ENCODE measurements at regions not wholly inside any gene's neighbourhood (a gene's known extent, or its start where the extent isn't known, plus 50 kb on each side); places are given as distances from the start of the nearest gene placed in this dataset.

GRCh38 chr1:234782791-234783190 lies 172.8 kb upstream of the IRF2BP2 start:
- DNase-seq: no peak

GRCh38 chr1:234782105-234782751 lies 172.2 kb upstream of the IRF2BP2 start:
- DNase-seq: peak; percentile 69

GRCh38 chr1:234781241-234782065 lies 171.5 kb upstream of the IRF2BP2 start:
- DNase-seq: no peak

GRCh38 chr1:234780531-234781162 lies 170.7 kb upstream of the IRF2BP2 start:
- peak; percentile 31 for DNase-seq

- peak; percentile 31 for DNase-seq
These were observed 170.1 kb upstream of the IRF2BP2 start for GRCh38 chr1:234780112-234780511.

GRCh38 chr1:234779600-234779999 lies 169.6 kb upstream of the IRF2BP2 start:
- peak; percentile 6 for DNase-seq

GRCh38 chr1:234779160-234779538 lies 169.2 kb upstream of the IRF2BP2 start:
- peak; percentile 19 for DNase-seq

- peak; percentile 53 for DNase-seq
These were observed 168.5 kb upstream of the IRF2BP2 start for GRCh38 chr1:234778221-234779159.

- DNase-seq: no peak
These were observed 167.9 kb upstream of the IRF2BP2 start for GRCh38 chr1:234777856-234778220.

- DNase-seq: no peak
These were observed 167.2 kb upstream of the IRF2BP2 start for GRCh38 chr1:234776876-234777855.

GRCh38 chr1:234776256-234776875 lies 166.4 kb upstream of the IRF2BP2 start:
- peak; percentile 31 for DNase-seq

GRCh38 chr1:234775477-234776246 lies 165.7 kb upstream of the IRF2BP2 start:
- DNase-seq: no peak

GRCh38 chr1:234774971-234775370 lies 165.0 kb upstream of the IRF2BP2 start:
- DNase-seq: no peak

GRCh38 chr1:234773936-234774677 lies 164.1 kb upstream of the IRF2BP2 start:
- DNase-seq: no peak

- DNase-seq: peak; percentile 77
These were observed 162.6 kb upstream of the IRF2BP2 start for GRCh38 chr1:234772345-234773147.

GRCh38 chr1:234771642-234772344 lies 161.8 kb upstream of the IRF2BP2 start:
- peak; percentile 19 for DNase-seq

GRCh38 chr1:234770924-234771540 lies 161.1 kb upstream of the IRF2BP2 start:
- DNase-seq: peak; percentile 12
